OCI-M2 (cell line): ENCODE measurements at regions not wholly inside any gene's neighbourhood (a gene's known extent, or its start where the extent isn't known, plus 50 kb on each side); places are given as distances from the start of the nearest gene placed in this dataset.

Experiments used
- DNase-seq: peaks from one replicate; lab custom pipeline; 2025; ENCODE audit not compliant: unreplicated experiment; lab: John Stamatoyannopoulos, UW

- no peak for DNase-seq
Observed at GRCh38 chr4:157887316-157887715, 285.5 kb downstream of the GASK1B start.

GRCh38 chr4:157886645-157887044 lies 286.2 kb downstream of the GASK1B start:
- no peak for DNase-seq

- no peak for DNase-seq
Observed at GRCh38 chr4:157885811-157886210, 287.0 kb downstream of the GASK1B start.

- no peak for DNase-seq
Observed at GRCh38 chr4:157882901-157883300, 289.9 kb downstream of the GASK1B start.

- DNase-seq = no peak
Observed at GRCh38 chr4:157880761-157881160, 292.1 kb downstream of the GASK1B start.

GRCh38 chr4:157854819-157855218 lies 318.0 kb downstream of the GASK1B start:
- DNase-seq = no peak

GRCh38 chr4:157840648-157841047 lies 332.2 kb downstream of the GASK1B start:
- DNase-seq = no peak

GRCh38 chr4:157840034-157840433 lies 332.8 kb downstream of the GASK1B start:
- no peak for DNase-seq

GRCh38 chr4:157838366-157838765 lies 334.5 kb downstream of the GASK1B start:
- no peak for DNase-seq

GRCh38 chr4:157837071-157837703 lies 335.6 kb downstream of the GASK1B start:
- DNase-seq = no peak

- no peak for DNase-seq
Observed at GRCh38 chr4:157832596-157832995, 340.2 kb downstream of the GASK1B start.

- DNase-seq = no peak
Observed at GRCh38 chr4:157824021-157824420, 348.8 kb downstream of the GASK1B start.

GRCh38 chr4:157821814-157822213 lies 351.0 kb downstream of the GASK1B start:
- no peak for DNase-seq

GRCh38 chr4:157819693-157820464 lies 352.9 kb downstream of the GASK1B start:
- no peak for DNase-seq

GRCh38 chr4:157818946-157819692 lies 353.7 kb downstream of the GASK1B start:
- no peak for DNase-seq

- no peak for DNase-seq
Observed at GRCh38 chr4:157810137-157810774, 362.6 kb downstream of the GASK1B start.

- DNase-seq = no peak
Observed at GRCh38 chr4:157808796-157809383, 363.9 kb downstream of the GASK1B start.

GRCh38 chr4:157806184-157806583 lies 366.6 kb downstream of the GASK1B start:
- DNase-seq = no peak

GRCh38 chr4:157804986-157805385 lies 367.8 kb downstream of the GASK1B start:
- DNase-seq = no peak

GRCh38 chr4:157803845-157804521 lies 368.8 kb downstream of the GASK1B start:
- DNase-seq = no peak

GRCh38 chr4:157803421-157803820 lies 369.4 kb downstream of the GASK1B start:
- no peak for DNase-seq
